ENCODE measurements at regions not wholly inside any gene's neighbourhood (a gene's known extent, or its start where the extent isn't known, plus 50 kb on each side); places are given as distances from the start of the nearest gene placed in this dataset.

- no peaks in the 10 kb centered on the region for H4K20me1 ChIP-seq (ENCODE audit: low read depth, low read length)
- no peak overlapping the region for H3K27ac ChIP-seq (ENCODE audit: low read depth, low read length)
- no peak overlapping the region for H3K4me3 ChIP-seq (ENCODE audit: insufficient read depth, low read length, poor library complexity, severe bottlenecking)
- no peaks in the 10 kb centered on the region for H3K27me3 ChIP-seq (ENCODE audit: low read length)
- H3K79me2 ChIP-seq (ENCODE audit: insufficient read depth, low read length) = no peaks in the 10 kb centered on the region
- no peak overlapping the region for H3K9ac ChIP-seq (ENCODE audit: low read length)
- H3K36me3 ChIP-seq (ENCODE audit: low read length) = no peaks in the 10 kb centered on the region
- no peaks in the 10 kb centered on the region for H3F3A ChIP-seq (ENCODE audit: insufficient read depth)
- no peak overlapping the region for H2AFZ ChIP-seq (ENCODE audit: low read depth, low read length, severe bottlenecking)
- no peak for TF ChIP-seq CTCF (IDR thresholded peaks at IDR 0.05; ENCODE audit: insufficient read depth, low read length, poor library complexity, severe bottlenecking)
- H3K4me2 ChIP-seq (ENCODE audit: low read depth, low read length, poor library complexity, severe bottlenecking) = no peak overlapping the region
- H3K9me3 ChIP-seq (ENCODE audit: insufficient read depth, low read length) = no peaks in the 10 kb centered on the region
- H3K9me2 ChIP-seq (replicated peaks; ENCODE audit: insufficient read depth, low read length) = no peaks in the 10 kb centered on the region
Measured at GRCh38 chr5:2677689-2678088, 73.8 kb downstream of the IRX2 start.

GRCh38 chr5:2675548-2675947 is 75.9 kb downstream of the IRX2 start:
- TF ChIP-seq EZH2phosphoT487 (conservative IDR thresholded peaks at IDR 0.05; ENCODE audit: low read length) = no peak
- no peak for TF ChIP-seq CTCF (IDR thresholded peaks at IDR 0.05; ENCODE audit: insufficient read depth, low read length, poor library complexity, severe bottlenecking)
- Histone ChIP-seq H3F3A (ENCODE audit: insufficient read depth) (no peaks in the 10 kb centered on the region), H3K9me3 (ENCODE audit: insufficient read depth, low read length) (no peaks in the 10 kb centered on the region), H3K36me3 (ENCODE audit: low read length) (no peaks in the 10 kb centered on the region), H4K20me1 (ENCODE audit: low read depth, low read length) (no peaks in the 10 kb centered on the region), H3K9ac (ENCODE audit: low read length) (no peak overlapping the region), H2AFZ (ENCODE audit: low read depth, low read length, severe bottlenecking) (no peak overlapping the region), H3K4me2 (ENCODE audit: low read depth, low read length, poor library complexity, severe bottlenecking) (no peak overlapping the region), H3K9me2 (replicated peaks; ENCODE audit: insufficient read depth, low read length) (no peaks in the 10 kb centered on the region), H3K4me3 (ENCODE audit: insufficient read depth, low read length, poor library complexity, severe bottlenecking) (no peak overlapping the region), H3K27me3 (ENCODE audit: low read length) (no peaks in the 10 kb centered on the region), H3K27ac (ENCODE audit: low read depth, low read length) (no peak overlapping the region), H3K79me2 (ENCODE audit: insufficient read depth, low read length) (no peaks in the 10 kb centered on the region)

GRCh38 chr5:2674456-2674855 is 77.0 kb downstream of the IRX2 start:
- no peaks in the 10 kb centered on the region for H3K9me3 ChIP-seq (ENCODE audit: insufficient read depth, low read length)
- TF ChIP-seq EZH2phosphoT487 (conservative IDR thresholded peaks at IDR 0.05; ENCODE audit: low read length) (no peak), CTCF (IDR thresholded peaks at IDR 0.05; ENCODE audit: insufficient read depth, low read length, poor library complexity, severe bottlenecking) (no peak)
- H2AFZ ChIP-seq (ENCODE audit: low read depth, low read length, severe bottlenecking) = no peak overlapping the region

GRCh38 chr5:2670940-2671339 is 80.5 kb downstream of the IRX2 start:
- Histone ChIP-seq H3K79me2 (ENCODE audit: insufficient read depth, low read length) (no peaks in the 10 kb centered on the region), H3K4me2 (ENCODE audit: low read depth, low read length, poor library complexity, severe bottlenecking) (no peak overlapping the region), H3K27ac (ENCODE audit: low read depth, low read length) (no peak overlapping the region), H3F3A (ENCODE audit: insufficient read depth) (no peaks in the 10 kb centered on the region), H4K20me1 (ENCODE audit: low read depth, low read length) (no peaks in the 10 kb centered on the region), H3K36me3 (ENCODE audit: low read length) (no peaks in the 10 kb centered on the region), H3K9ac (ENCODE audit: low read length) (no peak overlapping the region), H2AFZ (ENCODE audit: low read depth, low read length, severe bottlenecking) (no peak overlapping the region), H3K9me2 (replicated peaks; ENCODE audit: insufficient read depth, low read length) (no peaks in the 10 kb centered on the region), H3K9me3 (ENCODE audit: insufficient read depth, low read length) (no peaks in the 10 kb centered on the region), H3K27me3 (ENCODE audit: low read length) (no peaks in the 10 kb centered on the region), H3K4me3 (ENCODE audit: insufficient read depth, low read length, poor library complexity, severe bottlenecking) (no peak overlapping the region)
- TF ChIP-seq EZH2phosphoT487 (conservative IDR thresholded peaks at IDR 0.05; ENCODE audit: low read length) (no peak), CTCF (IDR thresholded peaks at IDR 0.05; ENCODE audit: insufficient read depth, low read length, poor library complexity, severe bottlenecking) (no peak)

More at GRCh38 chr5:2674456-2674855, 77.0 kb downstream of the IRX2 start:
- H3K9ac ChIP-seq (ENCODE audit: low read length) = no peak overlapping the region
- H3K79me2 ChIP-seq (ENCODE audit: insufficient read depth, low read length) = no peaks in the 10 kb centered on the region
- no peaks in the 10 kb centered on the region for H3K36me3 ChIP-seq (ENCODE audit: low read length)
- H3F3A ChIP-seq (ENCODE audit: insufficient read depth) = no peaks in the 10 kb centered on the region
- H3K27me3 ChIP-seq (ENCODE audit: low read length) = no peaks in the 10 kb centered on the region
- no peaks in the 10 kb centered on the region for H4K20me1 ChIP-seq (ENCODE audit: low read depth, low read length)
- H3K4me2 ChIP-seq (ENCODE audit: low read depth, low read length, poor library complexity, severe bottlenecking) = no peak overlapping the region
- H3K9me2 ChIP-seq (replicated peaks; ENCODE audit: insufficient read depth, low read length) = no peaks in the 10 kb centered on the region
- H3K4me3 ChIP-seq (ENCODE audit: insufficient read depth, low read length, poor library complexity, severe bottlenecking) = no peak overlapping the region
- no peak overlapping the region for H3K27ac ChIP-seq (ENCODE audit: low read depth, low read length)
